ENCODE measurements at regions not wholly inside any gene's neighbourhood (a gene's known extent, or its start where the extent isn't known, plus 50 kb on each side); places are given as distances from the start of the nearest gene placed in this dataset.
A peak's percentile ranks its signal among the peaks of the same experiment; 100 is the strongest.

GRCh38 chr2:59658906-59659635, 894.4 kb downstream of the BCL11A start:
- peaks cover 10% of the 10 kb centered on the region for H3K27me3 Mint-ChIP-seq (ENCODE audit: low read depth)
- H3K4me3 Mint-ChIP-seq = no peak overlapping the region
- no peaks in the 10 kb centered on the region for H3K9me3 Mint-ChIP-seq
- TF ChIP-seq CTCF (IDR thresholded peaks at IDR 0.05; ENCODE audit: unreplicated experiment in 3 of 3) = no peak
- H3K27ac Mint-ChIP-seq = no peak overlapping the region
- no peaks in the 10 kb centered on the region for H3K36me3 Mint-ChIP-seq (ENCODE audit: low read depth)
- peaks cover 10% of the 10 kb centered on the region for H3K4me1 Mint-ChIP-seq

- H3K4me1 Mint-ChIP-seq = peaks cover 10% of the 10 kb centered on the region
- no peak overlapping the region for H3K4me3 Mint-ChIP-seq
- H3K36me3 Mint-ChIP-seq (ENCODE audit: low read depth) = no peaks in the 10 kb centered on the region
- H3K27ac Mint-ChIP-seq = no peak overlapping the region
- peaks cover 6% of the 10 kb centered on the region for H3K27me3 Mint-ChIP-seq (ENCODE audit: low read depth)
- no peak for TF ChIP-seq CTCF (IDR thresholded peaks at IDR 0.05; ENCODE audit: unreplicated experiment in 3 of 3)
- H3K9me3 Mint-ChIP-seq = no peaks in the 10 kb centered on the region
Observed at GRCh38 chr2:59655809-59656208, 897.6 kb downstream of the BCL11A start.

GRCh38 chr2:59654710-59655109, 898.7 kb downstream of the BCL11A start:
- Mint-ChIP-seq H3K4me1 (peaks cover 10% of the 10 kb centered on the region), H3K9me3 (no peaks in the 10 kb centered on the region), H3K36me3 (ENCODE audit: low read depth) (no peaks in the 10 kb centered on the region), H3K27me3 (ENCODE audit: low read depth) (peaks cover 6% of the 10 kb centered on the region), H3K4me3 (no peak overlapping the region), H3K27ac (peak overlapping the region in 2 of 3 experiments; percentile 2)
- TF ChIP-seq CTCF (IDR thresholded peaks at IDR 0.05; ENCODE audit: unreplicated experiment in 3 of 3) = no peak

- Mint-ChIP-seq H3K4me3 (no peak overlapping the region), H3K9me3 (no peaks in the 10 kb centered on the region), H3K27ac (peak overlapping the region in 1 of 3 experiments; percentile 23), H3K27me3 (ENCODE audit: low read depth) (peaks cover 6% of the 10 kb centered on the region), H3K4me1 (peaks cover 10% of the 10 kb centered on the region), H3K36me3 (ENCODE audit: low read depth) (no peaks in the 10 kb centered on the region)
- TF ChIP-seq CTCF (IDR thresholded peaks at IDR 0.05; ENCODE audit: unreplicated experiment in 3 of 3) = no peak
Observed at GRCh38 chr2:59653164-59653563, 900.3 kb downstream of the BCL11A start.

- Mint-ChIP-seq H3K27me3 (ENCODE audit: low read depth) (no peaks in the 10 kb centered on the region), H3K4me1 (no peaks in the 10 kb centered on the region), H3K36me3 (ENCODE audit: low read depth) (no peaks in the 10 kb centered on the region), H3K9me3 (peaks cover 6% of the 10 kb centered on the region), H3K27ac (no peak overlapping the region), H3K4me3 (no peak overlapping the region)
- TF ChIP-seq CTCF (IDR thresholded peaks at IDR 0.05; ENCODE audit: unreplicated experiment in 3 of 3) = no peak
Observed at GRCh38 chr2:59630789-59631188, 922.7 kb downstream of the BCL11A start.

GRCh38 chr2:59627599-59627998, 925.9 kb downstream of the BCL11A start:
- Mint-ChIP-seq H3K9me3 (peaks cover 6% of the 10 kb centered on the region), H3K27ac (no peak overlapping the region), H3K4me3 (no peak overlapping the region), H3K4me1 (no peaks in the 10 kb centered on the region), H3K27me3 (ENCODE audit: low read depth) (no peaks in the 10 kb centered on the region), H3K36me3 (ENCODE audit: low read depth) (no peaks in the 10 kb centered on the region)
- no peak for TF ChIP-seq CTCF (IDR thresholded peaks at IDR 0.05; ENCODE audit: unreplicated experiment in 3 of 3)

Data from nephron (organoid).